ENCODE measurements at regions not wholly inside any gene's neighbourhood (a gene's known extent, or its start where the extent isn't known, plus 50 kb on each side); places are given as distances from the start of the nearest gene placed in this dataset.
"Not testable (repeated sequence)": the region's sequence is repeated elsewhere in the genome, so short reads cannot be mapped to it uniquely, and the experiment has no call there.

DNA sequence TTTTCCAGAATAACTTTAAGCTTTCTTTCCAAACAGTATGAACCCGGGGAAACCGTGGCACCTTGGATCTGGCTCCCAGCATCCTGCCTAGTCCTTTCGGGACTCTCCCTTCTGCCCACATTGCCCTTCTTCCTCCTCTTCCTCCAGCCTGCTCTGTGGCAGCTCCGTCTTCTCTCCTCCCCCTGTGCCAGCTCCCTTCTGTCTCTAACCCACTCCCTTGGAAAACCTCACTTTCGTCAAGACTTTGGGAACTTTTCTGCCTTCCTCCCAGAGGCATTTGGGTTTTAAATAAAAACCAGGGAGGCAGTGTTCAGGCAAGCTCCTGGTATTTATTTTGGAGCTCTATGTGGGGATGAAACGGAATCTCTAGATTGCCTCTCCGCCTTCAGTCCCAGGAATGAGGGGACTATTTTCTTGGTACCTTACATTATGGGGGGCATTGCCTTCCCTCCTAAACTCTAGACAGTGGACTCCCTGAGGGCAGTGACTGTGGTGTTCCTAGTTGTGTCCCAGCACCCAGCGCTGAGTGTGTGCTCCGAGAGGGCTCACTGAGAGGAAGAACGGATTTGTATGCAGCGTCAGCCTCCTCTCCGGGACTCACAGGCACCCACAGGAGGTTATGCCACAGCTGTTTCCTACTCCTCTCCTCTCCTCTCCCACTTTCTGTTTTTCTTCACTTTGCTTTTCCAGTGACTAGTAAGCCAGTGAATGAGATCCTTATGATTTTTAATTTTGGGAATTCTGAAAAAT lies 105.4 kb upstream of the MRPS22 start:
- no peak for DNase-seq (ENCODE audit: low spot score)

- DNase-seq (ENCODE audit: low spot score) = no peak
These were observed 104.3 kb upstream of the MRPS22 start for GRCh38 chr3:139239550-139239949.

DNA sequence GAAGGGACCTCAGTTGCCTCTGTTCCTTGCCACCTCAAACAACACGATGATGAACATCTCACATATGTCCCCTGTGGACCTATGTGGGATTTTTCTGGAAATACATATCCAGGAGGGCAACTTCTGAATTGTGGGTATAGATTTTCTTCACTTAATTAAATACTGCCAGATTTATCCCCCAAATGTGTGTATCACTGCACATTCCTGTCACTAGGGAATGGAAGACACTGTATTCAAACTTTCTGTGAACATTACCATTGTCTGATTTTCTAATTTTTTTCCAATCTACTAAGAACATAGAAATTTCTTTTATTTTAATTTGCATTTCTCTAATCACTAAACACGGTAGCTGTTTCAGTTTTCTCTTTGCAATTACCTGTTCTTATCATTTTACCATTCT lies 102.0 kb upstream of the MRPS22 start:
- DNase-seq (ENCODE audit: low spot score) = no peak

DNA sequence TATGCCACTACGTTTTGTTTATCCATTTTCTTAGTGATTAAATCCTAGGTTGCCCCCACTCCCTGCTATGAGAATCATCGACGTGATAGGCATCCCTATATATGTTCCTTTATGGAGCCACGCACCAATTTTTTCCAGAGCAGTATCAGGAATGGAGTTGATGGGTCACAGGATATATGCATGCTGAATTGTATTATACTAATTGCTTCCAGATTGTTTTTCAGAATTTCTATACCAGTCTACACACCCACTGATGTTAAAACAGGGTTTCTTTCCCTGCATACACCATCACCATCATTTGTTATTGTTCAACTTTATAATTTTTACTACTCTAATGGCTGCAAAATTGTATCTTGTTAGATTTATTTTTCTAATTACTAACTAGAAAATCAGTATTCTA lies 100.1 kb upstream of the MRPS22 start:
- DNase-seq (ENCODE audit: low spot score) = no peak

GRCh38 chr3:139248593-139249255 lies 95.1 kb upstream of the MRPS22 start:
- DNase-seq (ENCODE audit: low spot score) = no peak

DNA sequence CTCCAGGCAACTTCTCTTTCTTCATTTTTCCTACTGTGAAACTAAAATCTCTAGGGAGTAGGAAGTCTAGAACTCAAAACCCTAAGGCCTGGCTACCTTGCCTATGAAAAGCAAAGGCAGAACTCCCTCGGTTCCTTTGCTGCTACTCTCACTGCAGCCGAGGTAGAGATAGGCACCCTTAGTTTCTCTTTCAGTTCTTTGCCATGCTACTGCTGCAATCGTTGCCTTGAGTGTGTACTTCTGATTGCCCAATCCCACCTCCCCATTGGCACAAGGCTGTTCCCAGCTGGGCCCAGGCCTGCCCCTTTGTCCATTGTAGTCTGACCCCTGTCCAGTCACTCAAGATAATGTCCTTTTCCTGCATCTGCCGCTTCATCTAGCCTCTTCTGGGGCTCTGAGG lies 92.3 kb upstream of the MRPS22 start:
- no peak for DNase-seq (ENCODE audit: low spot score)

GRCh38 chr3:139252719-139253118 lies 91.1 kb upstream of the MRPS22 start:
- DNase-seq (ENCODE audit: low spot score) = no peak

DNA sequence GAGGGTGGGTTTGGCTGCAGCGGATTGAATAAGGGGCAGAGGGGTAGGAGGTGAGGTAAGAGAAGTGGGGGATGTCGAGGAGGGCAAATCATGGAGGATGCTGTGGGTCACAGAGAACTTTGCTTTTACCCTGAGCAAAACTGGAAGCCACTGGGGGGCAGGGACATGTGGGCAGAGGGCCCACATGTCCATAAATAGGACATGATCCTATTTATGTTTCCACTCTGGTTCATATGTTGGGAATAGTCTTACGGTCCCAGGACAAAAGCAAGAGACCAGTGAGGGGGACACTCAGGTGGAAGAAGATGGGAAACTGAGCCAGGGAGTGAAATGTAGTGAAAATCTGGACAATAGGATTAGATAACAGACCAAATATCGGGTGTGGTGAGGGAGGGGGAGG lies 85.5 kb upstream of the MRPS22 start:
- DNase-seq (ENCODE audit: low spot score) = no peak

GRCh38 chr3:139259398-139259797 lies 84.4 kb upstream of the MRPS22 start:
- no peak for DNase-seq (ENCODE audit: low spot score)

DNA sequence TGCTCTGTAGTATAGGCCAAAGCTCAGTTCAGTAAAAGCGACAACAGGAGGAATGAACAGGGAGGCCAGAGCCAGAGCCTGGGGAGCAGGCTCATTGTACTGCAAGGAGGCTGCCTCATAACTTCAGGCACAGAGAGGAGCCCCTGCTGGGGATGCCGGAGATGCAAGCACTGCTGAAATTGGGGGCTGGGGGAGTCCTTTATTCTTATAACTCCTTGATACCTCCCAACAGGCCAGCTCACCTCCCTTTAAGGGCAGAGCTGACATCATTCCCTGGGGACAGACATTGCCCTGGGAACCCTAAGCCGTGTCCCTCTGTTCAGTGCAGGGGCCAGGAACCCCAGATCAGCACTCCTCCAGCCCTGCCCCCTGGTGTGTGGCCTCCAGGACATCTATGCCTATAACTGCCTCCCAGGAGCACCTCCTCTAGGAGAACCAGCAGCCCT lies 83.8 kb upstream of the MRPS22 start:
- DNase-seq (ENCODE audit: low spot score) = no peak

DNA sequence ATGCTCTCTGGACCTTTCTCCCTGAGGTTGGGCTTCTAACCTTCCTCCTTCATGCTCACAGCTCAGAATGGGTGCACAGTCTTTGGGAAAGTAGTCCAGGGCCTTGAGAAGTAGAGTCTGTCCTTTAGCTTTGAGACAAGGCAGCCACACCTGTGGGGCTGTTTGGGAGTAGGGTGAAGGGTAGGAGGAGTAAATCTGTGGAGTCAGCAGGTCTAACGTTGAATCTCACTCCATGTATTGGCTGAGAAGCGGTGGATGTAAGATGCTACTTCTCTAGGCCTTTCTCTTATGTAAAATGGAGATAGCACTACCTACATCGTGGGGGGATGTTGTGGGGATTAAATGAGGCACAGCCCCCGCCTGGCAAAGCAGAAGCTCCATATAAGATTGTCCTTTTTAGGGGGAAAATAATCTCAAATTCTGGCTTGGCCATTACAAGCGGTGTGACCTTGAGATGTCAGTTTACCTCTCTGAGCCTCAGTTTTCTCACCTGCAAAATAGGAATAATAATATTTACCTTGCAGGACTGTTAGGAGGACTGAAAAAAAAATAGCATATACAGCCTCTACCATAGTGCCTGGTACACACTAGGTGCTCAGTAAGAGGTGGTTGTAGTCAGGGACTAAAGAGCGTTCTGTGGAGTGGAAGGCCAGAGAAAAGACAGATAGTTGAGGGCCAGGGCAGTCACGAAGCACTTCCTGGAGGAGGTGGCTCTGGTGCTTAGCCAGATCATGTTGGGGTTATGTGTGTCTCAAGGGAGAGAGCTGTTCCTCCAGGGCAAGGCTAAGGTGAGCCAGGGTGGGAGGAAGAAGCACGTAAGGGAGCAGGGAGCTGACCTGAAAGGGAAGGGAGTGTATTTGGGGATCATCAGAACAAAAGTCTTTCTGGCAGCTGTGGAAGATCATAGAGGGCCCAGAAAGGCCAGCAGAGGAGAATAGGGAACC lies 82.8 kb upstream of the MRPS22 start:
- no peak for DNase-seq (ENCODE audit: low spot score)

- no peak for DNase-seq (ENCODE audit: low spot score)
These were observed 81.8 kb upstream of the MRPS22 start for GRCh38 chr3:139261754-139262586.

DNA sequence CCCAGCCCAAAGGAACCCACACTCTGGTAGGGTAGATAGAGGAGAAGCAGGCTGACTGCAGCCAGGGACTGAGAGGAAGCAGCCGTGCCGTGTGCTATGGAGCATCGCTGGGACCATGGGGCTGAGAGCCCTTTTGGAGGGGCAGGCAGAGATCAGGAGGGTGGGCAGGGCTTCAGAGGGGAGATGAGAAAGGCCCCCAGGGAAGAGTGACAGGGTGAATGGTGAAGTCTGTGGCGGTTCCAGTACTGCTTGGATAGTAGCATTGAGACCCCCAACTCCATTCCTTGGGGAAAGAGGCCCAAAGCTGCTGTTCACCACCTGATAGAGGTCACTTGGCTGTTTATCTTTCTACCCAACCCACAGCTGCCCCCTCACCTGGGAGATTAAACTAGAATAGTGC lies 80.0 kb upstream of the MRPS22 start:
- DNase-seq (ENCODE audit: low spot score) = no peak

DNA sequence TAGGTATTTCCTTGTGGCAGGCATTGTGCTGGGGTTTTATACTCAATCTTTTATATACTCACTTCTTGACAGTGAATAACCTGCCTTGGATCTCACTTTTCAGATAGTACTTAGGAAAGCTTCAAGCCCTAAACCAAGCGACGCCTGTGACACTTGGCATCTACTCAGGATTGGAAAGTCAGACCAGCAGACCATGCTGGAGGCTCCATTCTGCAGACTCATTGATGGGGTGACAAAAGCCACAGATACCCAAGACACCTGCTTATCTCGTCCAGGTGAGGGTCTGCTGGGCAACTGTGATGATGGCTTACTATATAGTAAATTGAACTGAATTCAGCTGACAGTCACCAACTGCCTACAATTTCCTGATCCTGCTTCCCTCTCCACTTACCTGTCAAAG lies 79.4 kb upstream of the MRPS22 start:
- no peak for DNase-seq (ENCODE audit: low spot score)

- peak; percentile 55 for DNase-seq (ENCODE audit: low spot score)
These were observed 78.4 kb upstream of the MRPS22 start for GRCh38 chr3:139265131-139266016.

DNA sequence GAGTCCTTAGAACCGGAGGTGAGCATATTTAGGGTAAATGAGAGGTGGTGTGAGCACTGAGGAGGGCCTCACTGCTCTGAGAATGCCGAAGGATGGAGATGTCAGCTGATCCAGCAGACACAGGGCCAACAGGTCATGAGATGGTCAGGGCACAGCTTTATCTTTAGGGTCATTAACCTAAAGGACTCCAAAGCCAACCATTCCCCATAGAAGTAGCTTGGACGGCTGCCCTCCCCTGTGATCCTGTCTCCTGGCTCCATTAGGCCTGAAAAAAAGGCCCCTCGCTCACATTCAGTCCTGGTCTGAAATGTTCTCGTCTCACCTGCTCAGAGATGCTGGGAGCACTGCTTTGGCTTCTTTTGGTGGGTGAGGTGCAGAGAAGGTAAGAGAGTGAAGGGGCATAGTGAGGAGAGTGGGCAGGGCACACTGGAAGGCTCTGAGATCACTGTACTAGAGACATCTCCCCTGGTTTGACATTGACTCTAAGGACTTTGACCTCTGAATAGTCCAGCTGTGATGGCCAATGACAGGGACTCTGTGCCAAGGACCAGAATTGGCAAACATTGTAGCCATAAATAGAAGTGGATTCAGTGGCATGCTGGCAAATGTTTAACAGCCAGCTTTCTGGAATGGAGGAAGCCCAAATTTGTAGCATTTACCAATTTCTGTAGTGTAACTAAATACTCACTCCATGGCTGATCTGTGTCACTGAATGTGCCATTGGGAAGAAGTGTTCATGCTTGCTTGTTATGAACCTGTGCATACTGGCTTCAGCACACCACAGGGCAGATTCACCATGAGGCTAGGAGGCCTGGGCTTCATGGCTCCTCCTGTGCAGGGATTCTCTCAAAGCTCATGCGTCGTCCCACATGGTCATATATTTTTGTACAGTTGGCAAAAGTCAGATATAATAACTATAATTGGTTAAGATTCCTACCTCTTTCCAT lies 76.2 kb upstream of the MRPS22 start:
- peak; percentile 18 for DNase-seq (ENCODE audit: low spot score)

- DNase-seq (ENCODE audit: low spot score) = no peak
These were observed 73.8 kb upstream of the MRPS22 start for GRCh38 chr3:139269984-139270383.

- not testable (repeated sequence) for DNase-seq (ENCODE audit: low spot score)
These were observed 73.2 kb upstream of the MRPS22 start for GRCh38 chr3:139270652-139271051.

DNA sequence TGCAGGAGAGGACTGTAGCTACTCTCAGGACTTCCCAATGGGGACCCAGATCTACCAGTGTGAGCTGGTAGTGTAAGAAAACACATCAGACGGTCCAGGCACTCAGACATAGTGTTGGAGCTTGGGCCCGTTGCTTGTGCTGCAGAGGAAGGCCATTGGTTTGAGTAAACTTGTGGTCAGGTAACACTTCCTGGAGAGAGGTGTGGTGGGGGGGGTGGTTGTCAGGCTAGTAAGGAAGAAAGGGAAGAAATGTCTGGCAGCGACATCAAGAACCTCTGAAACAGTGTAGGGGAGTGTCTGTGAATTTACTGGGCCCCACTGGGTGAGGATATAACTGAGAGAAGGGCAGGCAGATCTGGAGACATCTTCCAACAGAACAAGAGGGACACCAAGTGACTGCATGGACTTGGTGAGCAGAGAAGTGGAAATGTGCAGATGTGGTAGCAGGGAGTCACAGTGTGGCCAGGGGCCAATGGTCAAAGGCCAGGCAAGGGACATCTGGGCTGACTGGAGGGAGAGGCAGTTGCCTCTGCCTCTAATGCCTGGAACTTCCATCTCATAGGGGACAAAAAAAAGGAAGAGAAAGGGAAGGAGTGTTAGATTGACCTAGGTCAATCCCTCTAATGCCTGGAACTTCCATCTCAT lies 63.7 kb upstream of the MRPS22 start:
- no peak for DNase-seq (ENCODE audit: low spot score)
